Left cardiac atrium (tissue), 4 donors: ENCODE measurements at regions not wholly inside any gene's neighbourhood (a gene's known extent, or its start where the extent isn't known, plus 50 kb on each side); places are given as distances from the start of the nearest gene placed in this dataset.

Experiments used
- ATAC-seq, 2 donors: fragments of 200-7000 bp; cut with Tn5 transposase; one replicate each; pipeline ENCODE4 v1.9.1; 2020; ENCODE audit warnings: mild to moderate bottlenecking in 2 of 2, moderate library complexity in 2 of 2
- DNase-seq: peaks from one replicate; pipeline ENCODE4 v3.0.0-alpha.2; 2020
- intact Hi-C, 2 donors: fragments of 100-400 bp; cut with DNase I; formaldehyde crosslinking; loops; one replicate each; pipeline versions ENCODE4 v1.14.1 to v1.15.1; 2022 to 2023
- donor health status: DM: no; HTN: yes; CAD: no.
- donor health status: DM: no; HTN: yes; CAD: no; lungs with severe emphysema.
- donor health status: DM: yes; HTN: yes; CAD: no.
- donor health status: Dilated cardiomyopathy.

DNA sequence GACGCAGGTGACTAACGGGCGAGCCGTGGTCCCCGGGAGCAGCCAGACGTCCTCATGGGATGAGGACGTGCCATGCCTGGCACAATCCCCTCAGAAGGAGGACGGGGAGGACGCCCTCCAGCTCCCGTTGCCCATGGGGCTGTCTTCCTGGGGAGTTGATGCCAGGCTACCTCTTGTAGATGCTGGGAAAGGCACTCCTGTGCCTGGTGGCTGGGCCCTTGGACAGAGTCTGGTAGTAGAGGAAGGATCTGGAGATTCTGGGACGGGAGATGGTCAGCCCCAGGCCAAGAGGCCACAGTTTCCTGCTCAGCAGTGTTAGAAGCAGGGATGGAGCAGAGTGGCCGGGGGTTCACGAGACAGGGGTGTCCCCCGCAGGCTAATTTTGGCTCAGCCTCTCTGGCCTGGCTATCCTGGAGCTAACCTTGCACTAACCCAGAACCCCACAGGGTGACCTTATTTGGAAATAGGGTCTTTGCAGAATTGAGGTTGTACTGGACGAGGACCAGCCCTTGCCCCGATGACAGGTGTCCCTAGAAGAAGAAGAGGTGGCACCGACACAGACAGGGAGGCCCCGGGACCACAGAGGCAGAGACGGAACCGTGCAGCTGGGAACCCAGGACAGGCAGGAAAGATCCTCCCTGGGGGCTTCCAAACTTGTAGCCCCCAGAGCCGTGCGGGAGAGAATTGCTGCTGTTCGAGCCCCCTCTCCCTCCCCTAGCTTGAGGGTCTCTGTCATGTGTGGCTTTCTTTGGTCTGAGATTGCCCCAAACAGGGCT lies 50.1 kb upstream of the ADRA2C start:
- ATAC-seq (no peak), DNase-seq (no peak)
- intact Hi-C loops = no loop called here

DNA sequence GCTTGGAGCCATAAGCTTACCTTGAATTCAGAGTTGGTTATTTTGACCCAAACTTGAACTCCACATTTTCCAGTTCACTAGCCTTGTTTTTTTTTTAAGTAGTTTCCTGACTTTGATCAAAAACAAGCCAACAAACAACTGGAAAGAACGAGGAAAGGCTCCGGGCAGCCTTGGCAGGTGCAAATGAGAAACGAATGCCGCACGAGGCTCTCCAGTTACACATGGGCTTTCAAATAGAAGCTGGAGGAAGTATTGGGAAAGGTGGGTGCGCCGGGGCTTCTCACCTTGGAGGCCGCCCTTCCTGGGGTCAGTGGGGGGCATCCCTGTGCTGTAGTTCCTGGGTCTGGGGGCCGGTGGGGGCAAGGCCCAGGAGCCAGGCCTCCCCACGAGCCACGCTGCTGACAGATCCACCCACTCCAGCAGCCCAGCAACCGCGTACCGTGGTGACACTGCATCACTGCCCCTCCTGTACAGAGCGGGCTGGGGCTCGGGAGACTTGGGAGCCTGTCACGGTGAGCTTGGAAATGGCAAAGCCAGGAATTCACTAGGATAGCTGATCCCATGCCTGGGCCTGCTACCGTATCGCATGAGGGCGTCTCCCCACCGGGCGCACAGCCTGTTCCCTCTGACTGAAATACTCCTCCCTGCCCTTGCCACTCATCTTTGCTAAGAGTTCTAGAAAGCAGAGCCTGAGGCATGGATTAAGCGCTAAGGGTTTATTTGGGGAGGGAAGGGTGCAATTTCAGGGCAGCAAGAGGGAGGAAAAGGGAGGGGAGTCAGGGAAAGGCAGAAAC lies 50.9 kb upstream of the ADRA2C start:
- DNase-seq = no peak
- intact Hi-C loops = no loop called here
- no peak for ATAC-seq

DNA sequence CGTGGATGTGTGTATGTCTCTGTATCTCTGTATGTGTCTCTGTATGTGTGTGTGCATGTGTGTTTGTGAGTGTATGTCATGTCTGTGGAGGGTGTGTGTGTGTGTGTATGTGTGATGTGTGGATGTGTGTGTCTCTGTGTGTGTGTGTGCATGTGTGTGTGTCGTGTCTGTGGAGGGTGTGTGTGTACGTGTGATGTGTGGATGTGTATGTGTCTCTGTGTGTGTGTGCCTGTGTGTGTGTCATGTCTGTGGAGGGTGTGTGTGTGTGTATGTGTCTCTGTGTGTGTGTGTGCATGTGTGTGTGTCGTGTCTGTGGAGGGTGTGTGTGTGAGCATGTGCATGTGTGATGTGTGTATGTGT lies 51.6 kb upstream of the ADRA2C start:
- no peak for DNase-seq
- ATAC-seq = no peak
- intact Hi-C loops = no loop called here

DNA sequence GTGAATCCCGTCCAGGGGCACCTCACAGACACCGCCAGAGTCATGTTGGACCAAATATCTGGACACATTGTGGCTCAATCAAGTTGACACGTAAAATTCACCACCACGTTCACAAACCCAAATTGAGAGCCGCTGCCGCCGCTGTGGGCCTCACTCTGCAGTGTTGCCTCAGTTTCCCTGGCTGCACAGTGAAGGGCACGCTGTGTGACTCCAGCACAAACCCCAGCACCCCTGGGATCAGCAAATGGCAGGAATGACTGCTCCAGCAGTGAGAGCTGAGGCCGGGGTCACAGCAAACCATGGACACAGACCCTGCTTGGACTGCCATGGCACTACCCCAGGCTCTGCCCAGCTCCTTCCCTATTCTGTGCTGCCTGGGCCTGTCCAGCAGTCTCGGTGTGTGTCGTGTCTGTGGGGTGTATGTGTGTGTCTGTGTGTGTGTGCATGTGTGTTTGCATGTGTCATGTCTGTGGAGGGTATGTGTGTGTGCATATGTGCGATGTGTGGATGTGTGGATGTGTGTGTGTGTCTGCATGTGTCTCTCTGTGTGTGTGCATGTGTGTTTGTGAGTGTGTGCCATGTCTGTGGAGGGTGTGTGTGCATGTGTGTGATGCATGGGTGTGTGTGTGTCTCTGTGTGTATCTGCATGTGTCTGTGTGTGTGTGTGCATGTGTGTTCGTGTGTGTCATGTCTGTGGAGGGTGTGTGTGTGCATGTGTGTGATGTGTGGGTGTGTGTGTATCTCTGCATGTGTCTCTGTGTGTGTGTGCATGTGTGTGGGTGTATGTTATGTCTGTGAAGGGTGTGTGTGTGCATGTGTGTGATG lies 52.2 kb upstream of the ADRA2C start:
- DNase-seq = no peak
- ATAC-seq = no peak
- intact Hi-C loops = no loop called here

DNA sequence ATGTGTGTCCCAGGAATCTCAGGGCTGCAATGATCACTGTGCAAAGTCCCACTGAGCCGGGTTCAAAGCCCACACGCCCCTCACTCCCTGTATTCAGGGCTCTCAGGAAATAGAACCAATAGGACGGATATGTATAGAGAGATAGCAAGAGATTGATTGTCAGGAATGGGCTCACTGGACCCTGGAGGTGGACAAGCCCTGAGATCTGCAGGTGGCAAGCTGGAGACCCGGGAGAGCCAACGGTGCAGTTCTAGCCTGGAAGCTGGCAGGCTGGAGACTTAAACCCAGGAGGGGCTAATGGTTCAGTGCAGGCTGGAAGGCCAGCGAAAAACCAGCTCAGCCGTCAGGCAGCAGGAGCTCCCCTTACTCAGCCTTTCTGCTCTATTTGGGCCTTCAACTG lies 52.8 kb upstream of the ADRA2C start:
- DNase-seq (no peak), ATAC-seq (no peak)
- intact Hi-C loops = no loop called here

DNA sequence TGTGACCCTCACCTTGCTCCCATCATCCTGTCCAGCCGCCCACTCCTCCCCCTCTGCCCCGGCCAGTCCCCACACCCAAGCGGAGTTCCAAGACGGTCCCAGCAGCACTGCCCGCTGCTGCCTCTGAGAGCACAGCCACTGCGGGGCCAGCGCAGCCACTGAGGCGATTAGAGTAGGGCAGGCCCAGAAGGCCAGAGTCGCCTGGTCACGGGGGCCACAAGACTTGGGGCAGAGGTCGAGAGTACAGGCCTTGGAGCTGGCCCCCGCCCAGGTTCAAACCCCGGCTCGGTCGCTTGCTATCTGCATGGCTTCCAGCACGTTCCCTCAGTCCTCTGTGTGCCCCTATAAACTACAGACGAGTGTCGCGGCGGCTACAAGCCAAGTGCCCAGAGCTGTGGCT lies 53.2 kb upstream of the ADRA2C start:
- DNase-seq = no peak
- ATAC-seq = no peak
- intact Hi-C loops = no loop called here

DNA sequence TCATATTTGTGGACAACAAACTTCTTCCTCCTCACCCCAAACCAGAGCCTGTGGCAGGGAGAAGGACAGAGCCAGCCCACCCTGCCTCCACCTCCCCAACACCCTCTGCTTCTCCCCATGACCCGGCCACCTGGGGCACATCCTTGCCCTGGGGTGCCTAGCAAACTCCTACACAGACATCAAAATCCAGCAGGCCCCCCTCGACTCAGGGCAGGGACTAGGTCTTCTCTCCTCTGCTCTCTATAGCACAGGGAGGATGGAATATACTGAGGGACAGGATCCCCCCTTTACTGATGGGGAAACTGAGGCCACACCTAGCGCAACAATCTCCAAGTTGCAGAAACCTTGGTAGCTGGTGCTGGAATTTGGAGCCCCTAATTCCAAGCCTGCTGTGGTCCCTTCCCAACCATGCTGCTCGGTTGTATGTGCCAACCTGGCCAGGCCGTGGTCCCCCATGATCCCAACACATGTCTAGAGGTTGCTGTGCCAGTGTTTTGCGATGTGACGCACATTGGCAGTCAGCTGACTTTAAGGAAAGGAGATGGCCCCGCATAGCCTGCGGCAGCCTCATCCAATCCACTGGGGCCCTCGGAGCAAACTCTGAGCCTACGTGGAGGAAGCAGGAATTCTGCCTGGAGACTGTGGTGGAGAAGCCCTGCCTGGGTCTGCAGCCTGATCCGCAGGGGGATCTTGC lies 53.9 kb upstream of the ADRA2C start:
- DNase-seq = no peak

DNA sequence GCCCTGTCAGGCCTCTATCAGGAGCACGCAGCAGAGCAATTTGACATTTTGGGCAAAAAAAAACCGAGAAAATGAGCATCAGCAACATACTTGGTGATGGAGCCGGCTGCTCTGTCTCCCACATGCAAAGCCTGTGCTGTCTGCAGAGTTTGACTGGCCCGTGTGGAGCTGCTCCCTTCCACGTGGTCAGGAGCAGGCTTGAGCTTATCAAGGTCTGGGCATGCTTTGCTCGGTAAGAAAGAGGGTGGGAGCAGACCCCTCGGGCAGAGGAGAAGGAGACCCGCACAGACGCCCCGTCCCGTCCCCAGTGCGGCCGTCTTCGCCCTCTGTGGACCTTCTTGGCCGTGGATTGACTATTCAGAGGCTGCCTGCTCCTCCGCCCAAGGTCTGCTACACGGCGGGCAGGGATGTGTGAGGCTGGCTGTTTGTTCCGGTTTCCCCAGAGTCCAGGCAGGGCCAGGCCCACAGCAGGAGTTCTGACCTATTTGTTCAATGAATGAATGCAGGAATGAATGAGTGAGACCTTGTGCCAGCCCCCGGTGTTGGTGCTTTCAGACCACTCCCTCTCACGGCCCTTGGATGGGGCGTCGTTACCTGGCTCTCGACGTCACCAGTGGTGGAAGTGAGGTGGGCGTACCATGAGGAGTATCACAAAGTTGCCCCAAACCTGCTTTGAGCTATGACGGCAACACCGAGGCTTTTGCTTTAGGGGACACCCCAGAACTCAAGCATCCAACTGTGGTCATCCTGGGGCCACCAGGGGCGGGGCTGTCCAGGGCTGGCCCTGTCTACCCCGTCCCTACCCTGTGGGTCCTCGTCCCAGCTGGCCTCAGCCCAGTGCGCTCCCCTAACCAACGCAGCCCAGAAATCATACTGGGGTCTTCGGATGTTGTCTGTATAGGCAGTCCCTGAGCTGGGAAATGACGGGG lies 54.7 kb upstream of the ADRA2C start:
- intact Hi-C loops = no loop called here
- no peak for DNase-seq
- ATAC-seq = no peak

More for the DNA sequence above, 53.9 kb upstream of the ADRA2C start:
- intact Hi-C loops = no loop called here
- no peak for ATAC-seq

DNA sequence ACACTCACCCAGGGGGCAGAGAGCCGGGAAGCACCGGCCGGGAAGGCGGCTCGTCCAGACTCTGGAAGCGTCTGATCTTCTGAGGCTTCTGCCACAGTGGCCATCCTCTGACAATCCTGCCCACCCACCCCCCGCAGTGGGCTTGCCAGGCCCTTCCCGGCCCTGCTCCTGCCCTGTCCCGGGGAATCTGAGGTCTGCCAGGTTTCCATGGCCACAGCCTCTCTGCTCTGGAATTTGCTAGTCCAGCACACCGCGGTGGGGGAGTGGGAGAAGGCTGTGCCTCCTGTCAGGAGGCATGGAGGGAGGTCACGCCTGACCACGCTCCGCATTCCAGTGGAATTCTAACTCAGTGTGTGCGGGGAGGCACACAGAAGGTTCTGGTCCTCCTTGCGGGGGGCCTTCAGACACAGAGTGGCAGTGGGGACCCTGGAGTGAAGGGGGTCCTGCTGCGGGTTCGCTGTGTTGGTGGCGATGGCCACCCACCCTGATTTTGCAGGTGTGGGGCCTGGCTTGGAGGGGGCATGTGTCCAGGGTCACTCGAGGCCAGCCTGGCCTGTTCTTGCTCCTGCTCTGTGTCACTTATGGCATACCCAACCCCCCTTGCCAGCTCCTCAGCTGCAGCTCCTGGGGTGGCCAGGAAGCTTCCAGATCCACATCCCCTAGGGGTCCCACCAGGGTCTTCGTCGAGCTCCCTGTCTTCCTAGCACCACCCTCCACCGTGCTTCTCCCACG lies 55.6 kb upstream of the ADRA2C start:
- DNase-seq = no peak
- intact Hi-C loops = no loop called here
- ATAC-seq = no peak

DNA sequence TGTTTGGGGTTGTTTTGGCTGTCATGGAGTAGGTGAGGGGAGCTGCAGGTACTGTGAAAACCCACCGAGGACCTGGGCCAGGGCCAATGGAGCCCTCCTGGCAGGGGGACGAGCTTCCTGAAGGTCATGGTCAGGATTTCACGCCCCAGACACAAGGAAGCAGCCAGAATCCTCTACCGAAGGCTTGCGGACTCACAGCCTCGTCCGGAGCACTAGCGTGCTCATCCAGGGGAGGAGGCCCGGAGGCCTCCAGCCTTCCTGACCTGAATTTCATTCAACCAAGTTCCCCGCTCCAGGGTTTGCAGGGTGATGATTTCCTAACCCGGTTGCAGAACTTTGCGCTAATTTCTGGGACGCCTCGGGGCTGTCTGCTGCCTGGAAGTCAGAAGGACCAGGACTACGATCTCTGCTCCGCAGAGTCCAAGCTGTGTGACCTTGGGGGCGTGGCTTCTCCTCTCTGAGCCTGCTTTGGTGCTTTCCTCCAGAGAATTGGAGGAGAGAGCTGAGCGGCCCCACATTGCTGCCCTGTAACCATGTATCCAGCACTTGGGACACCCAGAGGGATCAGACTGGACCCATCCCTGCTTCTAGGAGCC lies 56.2 kb upstream of the ADRA2C start:
- ATAC-seq (no peak), DNase-seq (no peak)
- intact Hi-C loops = no loop called here

DNA sequence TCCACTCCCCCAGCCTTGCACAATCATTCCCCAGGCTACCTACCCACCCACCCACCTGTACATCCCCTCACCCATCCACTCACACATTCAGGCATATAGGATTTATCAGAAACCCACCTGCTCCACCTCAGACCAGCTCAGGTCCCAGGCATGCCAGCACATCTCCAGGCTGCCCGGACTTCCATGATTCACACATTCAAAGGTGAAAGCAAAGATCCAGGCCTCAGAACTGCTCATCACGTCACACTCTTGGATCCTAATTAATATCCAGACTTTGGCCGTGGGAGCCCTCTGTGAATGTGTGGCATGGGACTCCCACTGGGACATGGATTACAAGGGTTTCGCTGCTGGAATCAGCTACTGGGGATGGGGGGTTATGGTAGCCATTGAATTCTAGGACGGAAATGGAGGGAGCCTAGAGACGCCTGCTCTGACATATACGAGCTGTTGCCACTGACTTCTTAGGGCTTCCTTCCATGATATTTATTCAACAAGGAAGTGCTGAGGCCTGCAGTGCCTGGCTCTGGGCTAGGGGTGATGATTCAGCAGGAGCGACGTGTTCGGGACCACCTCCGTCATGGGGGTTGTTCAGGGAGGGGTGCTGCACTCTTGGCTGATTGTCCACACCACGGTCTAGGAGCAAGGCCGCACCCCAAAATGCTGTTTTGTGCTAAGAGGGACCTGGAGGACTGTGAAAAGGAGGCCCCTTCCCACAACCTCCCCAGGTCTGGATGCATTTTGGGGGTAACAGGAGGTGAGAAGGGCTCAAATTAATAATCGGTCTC lies 56.9 kb upstream of the ADRA2C start:
- DNase-seq (no peak), ATAC-seq (no peak)
- intact Hi-C loops = no loop called here

DNA sequence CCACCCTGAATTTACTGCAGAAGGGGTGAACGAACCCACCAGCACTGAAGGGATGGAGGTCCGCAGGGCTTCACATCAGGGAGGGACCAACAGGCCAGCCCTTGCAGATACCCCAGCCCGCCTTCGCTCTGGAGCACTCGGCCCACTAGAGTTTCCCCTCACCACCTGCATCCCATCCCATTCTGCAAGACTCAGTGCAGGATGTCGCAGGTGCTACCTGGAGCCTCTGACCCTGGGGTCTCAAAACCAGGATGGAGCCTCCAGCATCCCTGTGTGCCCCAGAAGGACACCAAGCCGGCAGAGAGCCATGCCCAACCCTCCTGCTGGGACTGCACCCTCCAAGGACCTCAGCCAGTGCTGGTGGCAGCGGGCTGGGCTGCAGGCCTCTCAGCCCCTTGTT lies 57.6 kb upstream of the ADRA2C start:
- no peak for DNase-seq

DNA sequence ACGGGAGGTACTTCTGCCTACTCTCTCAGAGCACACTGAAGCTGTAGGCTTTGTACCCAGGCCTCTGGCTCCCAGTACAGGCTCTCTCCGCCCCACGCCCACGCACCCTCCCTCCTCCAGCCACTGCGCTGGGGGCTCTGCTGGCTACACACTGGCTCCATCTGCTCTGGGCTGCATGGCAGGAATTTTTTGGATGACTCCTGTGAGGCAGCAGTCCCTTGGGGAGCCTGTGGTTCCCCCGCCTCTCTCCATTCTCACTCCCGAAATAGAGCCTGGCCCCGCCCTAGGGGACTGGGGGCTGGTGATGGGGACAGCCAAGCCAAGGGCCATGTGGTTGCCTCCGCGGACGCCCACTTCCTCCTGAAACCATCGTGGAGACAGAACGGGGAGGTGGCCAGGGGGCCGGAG lies 58.1 kb upstream of the ADRA2C start:
- ATAC-seq = peak; percentile 18 to 70
- peak; percentile 44 for DNase-seq
- intact Hi-C loops = no loop called here

More for the DNA sequence above, 57.6 kb upstream of the ADRA2C start:
- ATAC-seq = no peak
- intact Hi-C loops = no loop called here

DNA sequence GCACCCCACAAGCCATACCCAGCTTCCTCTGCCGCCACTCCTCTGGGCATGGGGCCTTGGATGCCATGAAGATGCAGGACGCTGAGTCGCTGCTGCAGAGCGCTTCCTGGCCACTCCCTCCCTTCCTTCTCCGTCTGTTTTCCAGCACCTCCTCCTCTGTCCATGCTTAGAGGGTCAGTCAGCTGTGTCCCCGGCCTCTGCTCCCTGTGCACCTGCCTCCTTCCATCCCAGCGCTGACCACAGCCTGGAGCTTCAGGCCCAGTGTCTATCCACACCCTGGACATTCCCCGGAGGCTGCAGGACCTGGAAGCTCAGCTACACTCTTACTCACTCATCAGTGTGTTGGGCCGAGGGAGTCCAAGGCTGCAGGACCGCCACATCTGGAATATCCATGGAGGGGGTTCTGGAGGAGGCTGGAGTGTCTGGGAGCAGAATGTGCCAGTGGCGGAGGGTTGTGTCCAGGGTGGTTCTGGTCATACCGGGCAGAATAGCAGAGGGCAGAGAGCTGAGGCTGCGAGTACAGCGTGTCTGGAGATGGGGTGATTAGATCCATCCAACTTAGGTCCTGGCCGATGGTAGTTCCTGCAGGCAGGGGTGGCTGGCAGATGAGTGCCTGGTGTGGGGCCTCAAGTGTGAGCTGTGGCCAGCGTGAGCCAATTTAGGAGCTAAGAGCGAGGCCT lies 58.6 kb upstream of the ADRA2C start:
- intact Hi-C loops = no loop called here
- DNase-seq (no peak), ATAC-seq (no peak)

DNA sequence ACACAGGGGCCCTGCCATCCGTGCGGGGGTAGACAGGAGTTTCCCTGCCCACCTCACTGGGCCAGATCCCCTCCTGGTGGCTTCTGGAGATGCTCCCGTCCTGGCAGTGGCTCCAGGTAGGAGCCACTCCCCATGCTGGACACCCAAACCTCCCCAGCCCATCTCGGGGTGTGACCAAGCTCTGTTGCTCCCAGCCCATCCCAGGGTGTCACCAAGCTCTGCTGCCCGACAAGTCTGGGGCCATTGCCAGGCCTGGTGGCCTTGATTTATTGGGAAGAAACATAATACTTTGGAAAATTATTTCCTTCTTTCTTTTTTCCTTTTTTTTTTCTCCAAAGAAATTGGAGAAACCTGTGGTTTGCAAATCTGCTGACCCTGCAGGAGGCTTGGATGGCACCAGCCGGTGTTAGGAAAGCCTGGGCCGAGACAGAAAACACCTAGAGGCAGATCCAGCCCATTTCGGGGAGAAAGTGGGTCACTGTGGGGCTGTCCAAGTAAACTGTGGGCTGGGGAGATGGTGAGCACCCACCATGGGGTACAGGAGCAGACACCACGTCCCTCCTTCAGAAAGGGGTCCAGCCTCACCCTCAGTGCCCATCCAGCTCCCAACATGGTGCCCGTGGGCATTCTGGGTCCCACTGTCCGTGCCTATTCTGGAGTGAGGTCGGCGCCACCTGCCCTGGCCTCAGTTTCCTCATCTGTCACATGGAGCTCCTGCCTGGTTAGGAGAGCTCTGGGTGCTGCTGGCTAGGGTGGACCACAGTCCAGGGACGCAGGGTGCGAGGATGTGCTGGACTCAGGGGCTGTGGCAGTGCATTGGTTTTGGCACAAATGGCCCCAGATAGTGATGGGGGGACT lies 59.4 kb upstream of the ADRA2C start:
- DNase-seq = no peak
- intact Hi-C loops = no loop called here
- ATAC-seq = no peak
